ENCODE measurements at regions not wholly inside any gene's neighbourhood (a gene's known extent, or its start where the extent isn't known, plus 50 kb on each side); places are given as distances from the start of the nearest gene placed in this dataset.

- DNase-seq (ENCODE audit: low read depth in 2 of 2) = no peak
These were observed 266.3 kb downstream of the FBXW7 start for GRCh38 chr4:152269448-152270191.

GRCh38 chr4:152267811-152268210 lies 268.1 kb downstream of the FBXW7 start:
- no peak for DNase-seq (ENCODE audit: low read depth in 2 of 2)

GRCh38 chr4:152266831-152267480 lies 268.9 kb downstream of the FBXW7 start:
- DNase-seq (ENCODE audit: low read depth in 2 of 2) = no peak

GRCh38 chr4:152265149-152265621 lies 270.7 kb downstream of the FBXW7 start:
- DNase-seq (ENCODE audit: low read depth in 2 of 2) = no peak

- DNase-seq (ENCODE audit: low read depth in 2 of 2) = no peak
These were observed 271.8 kb downstream of the FBXW7 start for GRCh38 chr4:152264106-152264505.

- DNase-seq (ENCODE audit: low read depth in 2 of 2) = no peak
These were observed 276.0 kb downstream of the FBXW7 start for GRCh38 chr4:152259866-152260265.

GRCh38 chr4:152258804-152259708 lies 276.8 kb downstream of the FBXW7 start:
- no peak for DNase-seq (ENCODE audit: low read depth in 2 of 2)

- no peak for DNase-seq (ENCODE audit: low read depth in 2 of 2)
These were observed 277.5 kb downstream of the FBXW7 start for GRCh38 chr4:152258391-152258790.

GRCh38 chr4:152257601-152258066 lies 278.3 kb downstream of the FBXW7 start:
- no peak for DNase-seq (ENCODE audit: low read depth in 2 of 2)

- no peak for DNase-seq (ENCODE audit: low read depth in 2 of 2)
These were observed 278.9 kb downstream of the FBXW7 start for GRCh38 chr4:152256996-152257395.

- peak in 1 of 2 donors; percentile 23 for DNase-seq (ENCODE audit: low read depth in 2 of 2)
These were observed 280.5 kb downstream of the FBXW7 start for GRCh38 chr4:152255437-152255836.

- no peak for DNase-seq (ENCODE audit: low read depth in 2 of 2)
These were observed 287.5 kb downstream of the FBXW7 start for GRCh38 chr4:152248347-152248746.

GRCh38 chr4:152247271-152247975 lies 288.5 kb downstream of the FBXW7 start:
- DNase-seq (ENCODE audit: low read depth in 2 of 2) = no peak

- no peak for DNase-seq (ENCODE audit: low read depth in 2 of 2)
These were observed 289.2 kb downstream of the FBXW7 start for GRCh38 chr4:152246659-152247058.

GRCh38 chr4:152245680-152246079 lies 290.2 kb downstream of the FBXW7 start:
- DNase-seq (ENCODE audit: low read depth in 2 of 2) = no peak

GRCh38 chr4:152244659-152245058 lies 291.2 kb downstream of the FBXW7 start:
- no peak for DNase-seq (ENCODE audit: low read depth in 2 of 2)

GRCh38 chr4:152243896-152244595 lies 291.8 kb downstream of the FBXW7 start:
- no peak for DNase-seq (ENCODE audit: low read depth in 2 of 2)

GRCh38 chr4:152243206-152243605 lies 292.7 kb downstream of the FBXW7 start:
- DNase-seq (ENCODE audit: low read depth in 2 of 2) = no peak

- DNase-seq (ENCODE audit: low read depth in 2 of 2) = no peak
These were observed 295.7 kb downstream of the FBXW7 start for GRCh38 chr4:152240232-152240631.

- no peak for DNase-seq (ENCODE audit: low read depth in 2 of 2)
These were observed 296.7 kb downstream of the FBXW7 start for GRCh38 chr4:152239216-152239615.

GRCh38 chr4:152236519-152237056 lies 299.3 kb downstream of the FBXW7 start:
- no peak for DNase-seq (ENCODE audit: low read depth in 2 of 2)

All from activated CD4-positive, alpha-beta T cell treated with anti-CD3 and anti-CD28 coated beads for 24 hours (primary cell).